HL-60 (cell line): ENCODE measurements at regions not wholly inside any gene's neighbourhood (a gene's known extent, or its start where the extent isn't known, plus 50 kb on each side); places are given as distances from the start of the nearest gene placed in this dataset.

Experiments used
- DNase-seq, 2 experiments: peaks; one replicate each; pipeline ENCODE4 v3.0.0-alpha.2; 2010 to 2020; ENCODE audit warnings: low read depth in 1 of 2, low spot score in 1 of 2
- H3K27ac ChIP-seq: fragments of 250-450 bp; sonication (Bioruptor Pico); replicated peaks from 2 replicates; pipeline ENCODE4 v1.5.1; 2020; ENCODE audit warnings: mild to moderate bottlenecking, moderate library complexity
- H3K27me3 ChIP-seq: fragments of 250-450 bp; sonication (Bioruptor Pico); 2 replicates; pipeline ENCODE4 v1.5.1; 2021; ENCODE audit warnings: mild to moderate bottlenecking, moderate library complexity; ENCODE audit not compliant: insufficient read depth, poor library complexity, severe bottlenecking
- H3K4me3 ChIP-seq: replicated peaks from 2 replicates; pipeline ENCODE4 v1.5.1; 2011; ENCODE audit warnings: mild to moderate bottlenecking, control low read depth, low read length; ENCODE audit not compliant: insufficient read depth
- GABPA ChIP-seq: IDR thresholded peaks from 2 replicates; pipeline ENCODE4 v1.6.1; 2012; ENCODE audit warnings: low read depth
- POLR2AphosphoS5 ChIP-seq: IDR thresholded peaks from 2 replicates; pipeline ENCODE4 v1.6.1; 2012; ENCODE audit warnings: low read depth
- REST ChIP-seq: IDR thresholded peaks from 2 replicates; pipeline ENCODE4 v1.6.1; 2012; ENCODE audit warnings: low read depth; ENCODE audit not compliant: insufficient replicate concordance
- SPI1 ChIP-seq: IDR thresholded peaks from 2 replicates; pipeline ENCODE4 v1.6.1; 2012; ENCODE audit warnings: low read depth, mild to moderate bottlenecking, borderline replicate concordance
- TF ChIP-seq, protein P1 (sequence below): IDR thresholded peaks from one replicate; pipeline ENCODE4 v1.5.1; 2011; ENCODE audit warnings: low read length, control low read depth, inconsistent platforms; ENCODE audit not compliant: insufficient read depth

DNA sequence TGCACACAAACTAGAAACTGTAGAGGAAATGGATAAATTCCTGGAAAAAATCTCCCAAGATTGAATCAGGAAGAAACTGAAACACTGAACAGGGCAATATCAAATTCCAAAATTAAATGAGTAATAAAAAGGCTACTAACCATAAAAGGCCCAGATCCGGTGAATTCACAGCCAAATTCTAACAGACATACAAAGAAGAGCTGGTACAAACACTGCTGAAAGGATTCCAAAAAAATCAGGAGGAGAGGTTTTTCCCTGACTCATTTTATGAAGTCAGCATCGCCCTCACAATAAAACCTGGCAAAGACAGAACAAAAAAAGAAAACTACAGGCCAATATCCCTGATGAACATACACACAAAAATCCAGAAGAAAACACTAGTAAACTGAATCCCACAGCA lies 462.4 kb upstream of the THBS1 start:
- Histone ChIP-seq H3K4me3 (no peak overlapping the region), H3K27ac (no peak overlapping the region), H3K27me3 (peaks cover 3% of the 10 kb centered on the region)
- no peak for TF ChIP-seq REST
- no peak for TF ChIP-seq GABPA
- TF ChIP-seq POLR2AphosphoS5: no peak
- TF ChIP-seq, protein P1, sequence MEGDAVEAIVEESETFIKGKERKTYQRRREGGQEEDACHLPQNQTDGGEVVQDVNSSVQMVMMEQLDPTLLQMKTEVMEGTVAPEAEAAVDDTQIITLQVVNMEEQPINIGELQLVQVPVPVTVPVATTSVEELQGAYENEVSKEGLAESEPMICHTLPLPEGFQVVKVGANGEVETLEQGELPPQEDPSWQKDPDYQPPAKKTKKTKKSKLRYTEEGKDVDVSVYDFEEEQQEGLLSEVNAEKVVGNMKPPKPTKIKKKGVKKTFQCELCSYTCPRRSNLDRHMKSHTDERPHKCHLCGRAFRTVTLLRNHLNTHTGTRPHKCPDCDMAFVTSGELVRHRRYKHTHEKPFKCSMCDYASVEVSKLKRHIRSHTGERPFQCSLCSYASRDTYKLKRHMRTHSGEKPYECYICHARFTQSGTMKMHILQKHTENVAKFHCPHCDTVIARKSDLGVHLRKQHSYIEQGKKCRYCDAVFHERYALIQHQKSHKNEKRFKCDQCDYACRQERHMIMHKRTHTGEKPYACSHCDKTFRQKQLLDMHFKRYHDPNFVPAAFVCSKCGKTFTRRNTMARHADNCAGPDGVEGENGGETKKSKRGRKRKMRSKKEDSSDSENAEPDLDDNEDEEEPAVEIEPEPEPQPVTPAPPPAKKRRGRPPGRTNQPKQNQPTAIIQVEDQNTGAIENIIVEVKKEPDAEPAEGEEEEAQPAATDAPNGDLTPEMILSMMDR: no peak
- TF ChIP-seq SPI1: no peak
- no peak for DNase-seq

DNA sequence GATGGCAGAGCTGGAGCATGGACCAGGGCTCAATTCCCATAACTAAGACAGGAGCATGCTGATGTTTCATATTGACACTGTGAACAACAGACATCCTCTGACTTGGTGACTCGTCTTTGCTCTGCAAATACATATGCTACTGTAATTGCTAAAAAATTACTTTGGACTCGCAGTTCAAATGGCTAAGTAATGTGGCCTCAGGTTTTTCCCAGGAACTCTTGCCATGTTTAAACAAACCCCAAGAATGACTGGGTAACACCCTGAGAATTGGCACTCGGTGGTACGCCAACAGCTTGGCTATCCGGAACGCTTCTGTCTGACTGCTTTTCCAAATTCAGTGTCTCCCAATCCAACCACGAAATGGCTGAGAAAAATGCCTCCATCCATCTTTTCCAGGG lies 456.7 kb upstream of the THBS1 start:
- TF ChIP-seq, protein P1: no peak
- TF ChIP-seq REST (no peak), POLR2AphosphoS5 (no peak), SPI1 (no peak), GABPA (no peak)
- Histone ChIP-seq H3K27ac (no peak overlapping the region), H3K4me3 (no peak overlapping the region), H3K27me3 (peaks cover 6% of the 10 kb centered on the region)
- no peak for DNase-seq

DNA sequence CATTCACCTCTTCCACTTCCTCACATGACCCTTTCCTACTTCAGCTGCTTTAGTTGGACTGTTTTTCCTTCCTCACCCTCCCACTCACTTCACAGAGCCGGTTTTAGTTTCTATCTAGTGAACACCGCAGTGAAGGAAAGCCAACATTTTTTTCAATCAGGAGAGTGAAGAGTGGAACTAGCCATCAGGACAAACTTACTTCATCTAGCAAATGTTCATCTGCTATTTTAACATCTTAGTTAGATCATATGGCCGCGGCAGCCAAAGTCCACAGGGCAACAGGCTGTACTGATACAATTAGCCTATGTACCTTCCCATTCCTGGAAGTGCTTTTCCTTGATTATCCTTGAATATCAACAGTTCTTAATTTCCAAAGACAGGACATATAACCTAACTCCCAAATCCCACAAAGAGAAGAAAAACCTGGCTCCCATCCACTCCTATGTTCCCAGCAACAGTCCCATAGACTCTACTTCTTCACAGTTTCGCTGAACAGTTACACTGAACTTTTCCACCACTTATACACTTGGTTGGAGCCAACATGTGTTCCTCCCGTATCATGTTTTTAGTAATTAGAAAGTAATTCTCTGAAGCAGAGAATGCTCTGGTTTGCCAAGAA lies 456.2 kb upstream of the THBS1 start:
- no peak for DNase-seq
- TF ChIP-seq, protein P1: no peak
- TF ChIP-seq GABPA: no peak
- no peak for TF ChIP-seq POLR2AphosphoS5
- no peak for TF ChIP-seq SPI1
- TF ChIP-seq REST: no peak

More for the DNA sequence above, 456.2 kb upstream of the THBS1 start:
- Histone ChIP-seq H3K4me3 (no peak overlapping the region), H3K27ac (no peak overlapping the region), H3K27me3 (peaks cover 6% of the 10 kb centered on the region)
